Muscle layer of duodenum (tissue), 2 donors: ENCODE measurements at regions not wholly inside any gene's neighbourhood (a gene's known extent, or its start where the extent isn't known, plus 50 kb on each side); places are given as distances from the start of the nearest gene placed in this dataset.

Experiments
- H3K27ac ChIP-seq: one replicate; pipeline ENCODE4 v1.7.0; 2013; ENCODE audit warnings: mild to moderate bottlenecking, low read length
- H3K27me3 ChIP-seq: one replicate; pipeline ENCODE4 v1.7.0; 2013; ENCODE audit warnings: low read depth, mild to moderate bottlenecking, control low read depth, low read length
- H3K36me3 ChIP-seq, 2 donors: one replicate each; pipeline ENCODE4 v1.7.0; 2013; ENCODE audit warnings: low read length in 2 of 2, control low read depth in 1 of 2, mild to moderate bottlenecking in 1 of 2; ENCODE audit not compliant: insufficient read depth in 2 of 2, control insufficient read depth in 1 of 2
- H3K4me1 ChIP-seq, 2 donors: one replicate each; pipeline ENCODE4 v1.7.0; 2013; ENCODE audit warnings: low read length in 2 of 2, mild to moderate bottlenecking in 2 of 2, control low read depth in 1 of 2, moderate library complexity in 1 of 2; ENCODE audit not compliant: insufficient read depth in 2 of 2, control insufficient read depth in 1 of 2
- H3K4me3 ChIP-seq, 2 donors: one replicate each; pipeline ENCODE4 v1.7.0; 2013; ENCODE audit warnings: low read length in 2 of 2, low read depth in 1 of 2, mild to moderate bottlenecking in 1 of 2
- H3K9me3 ChIP-seq, 2 donors: one replicate each; pipeline ENCODE4 v1.7.0; 2013; ENCODE audit warnings: low read length in 2 of 2, control low read depth in 1 of 2, mild to moderate bottlenecking in 1 of 2; ENCODE audit not compliant: control insufficient read depth in 1 of 2
- donor health status: healthy.

DNA sequence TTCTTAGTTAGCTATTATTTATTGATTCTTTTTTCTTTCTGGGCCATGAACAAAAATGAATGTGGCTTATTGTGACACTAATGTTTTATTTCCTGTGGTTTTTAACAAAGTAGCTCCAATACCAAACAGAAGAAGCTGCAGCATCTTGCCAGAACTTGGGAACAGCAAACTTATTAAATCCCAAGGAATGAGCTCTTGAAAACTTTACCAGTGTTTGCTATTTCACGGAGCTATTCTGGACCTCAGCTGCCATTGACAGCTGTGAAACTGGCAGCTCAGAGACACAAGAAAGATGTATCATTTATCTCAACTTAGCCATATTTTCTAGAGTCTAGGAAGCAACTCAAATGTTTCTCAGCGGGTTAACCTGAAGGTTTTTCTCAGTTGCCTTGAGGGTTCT is 91.0 kb upstream of the NEUROD1 start:
- no peaks in the 10 kb centered on the region for H3K27me3 ChIP-seq
- no peak overlapping the region for H3K4me3 ChIP-seq
- no peaks in the 10 kb centered on the region for H3K9me3 ChIP-seq
- H3K27ac ChIP-seq, result no peak overlapping the region
- no peaks in the 10 kb centered on the region for H3K36me3 ChIP-seq
- H3K4me1 ChIP-seq, result no peaks in the 10 kb centered on the region

DNA sequence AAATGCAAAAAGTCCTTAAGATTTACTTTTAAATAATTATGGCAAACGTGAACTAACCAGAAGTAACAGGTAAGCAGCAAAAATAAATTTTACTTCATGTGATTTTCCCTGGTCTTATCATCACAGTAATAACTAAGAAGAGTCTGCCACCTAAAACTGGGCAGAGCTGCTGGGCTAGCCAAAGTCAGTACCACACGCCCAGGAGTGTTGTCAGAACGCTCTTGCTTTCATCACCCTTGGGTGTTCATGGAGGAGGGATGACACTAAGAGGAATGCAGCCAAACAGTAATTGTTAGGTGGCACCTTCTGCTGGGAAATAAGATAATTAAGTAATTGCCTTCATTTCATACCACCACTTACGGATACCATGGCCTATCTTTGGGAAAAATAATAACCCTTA is 92.0 kb upstream of the NEUROD1 start:
- Histone ChIP-seq H3K36me3 (no peaks in the 10 kb centered on the region), H3K9me3 (no peaks in the 10 kb centered on the region), H3K27ac (no peak overlapping the region), H3K27me3 (no peaks in the 10 kb centered on the region), H3K4me1 (no peaks in the 10 kb centered on the region), H3K4me3 (no peak overlapping the region)

DNA sequence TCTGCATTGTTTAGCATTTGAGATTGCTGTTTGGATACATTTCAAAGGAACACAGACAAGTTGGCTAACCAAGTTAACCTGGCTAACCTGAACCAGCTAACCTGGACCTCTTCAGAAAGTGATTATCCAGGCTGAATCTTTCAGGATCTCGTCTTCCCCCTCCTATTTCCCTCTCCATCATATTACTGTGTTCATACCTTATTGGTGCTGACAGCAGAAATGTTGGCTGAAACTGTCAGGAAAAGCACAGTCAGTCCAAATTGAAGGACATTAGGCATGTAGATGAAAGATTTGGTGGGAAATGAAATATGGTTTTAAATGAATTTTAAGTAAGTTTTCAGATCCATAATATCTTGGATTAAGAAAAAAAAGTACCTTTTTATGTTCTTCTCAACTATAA is 92.5 kb upstream of the NEUROD1 start:
- Histone ChIP-seq H3K4me3 (no peak overlapping the region), H3K4me1 (no peaks in the 10 kb centered on the region), H3K27me3 (no peaks in the 10 kb centered on the region), H3K36me3 (no peaks in the 10 kb centered on the region), H3K9me3 (no peaks in the 10 kb centered on the region), H3K27ac (no peak overlapping the region)

DNA sequence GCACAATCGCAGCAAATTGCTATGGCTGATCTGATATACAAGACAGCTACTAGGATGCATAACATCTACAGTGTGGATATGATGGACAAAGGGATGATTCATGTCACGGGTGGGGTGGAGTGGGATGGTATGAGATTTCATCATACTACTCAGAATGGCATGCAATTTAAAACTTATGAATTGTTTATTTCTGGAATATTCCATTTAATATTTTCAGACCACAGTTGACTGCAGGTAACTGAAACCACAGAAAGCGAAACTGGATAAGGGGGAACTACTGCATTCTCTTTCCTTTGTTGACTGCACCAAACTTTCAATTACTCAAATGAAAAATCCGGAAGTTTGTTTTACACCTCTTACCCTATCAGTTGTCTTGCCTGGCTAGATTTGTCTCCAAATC is 94.4 kb upstream of the NEUROD1 start:
- Histone ChIP-seq H3K4me1 (peaks cover 8 to 12% of the 10 kb centered on the region in 2 donors), H3K9me3 (no peaks in the 10 kb centered on the region), H3K36me3 (no peaks in the 10 kb centered on the region), H3K27ac (no peak overlapping the region), H3K4me3 (no peak overlapping the region), H3K27me3 (no peaks in the 10 kb centered on the region)

DNA sequence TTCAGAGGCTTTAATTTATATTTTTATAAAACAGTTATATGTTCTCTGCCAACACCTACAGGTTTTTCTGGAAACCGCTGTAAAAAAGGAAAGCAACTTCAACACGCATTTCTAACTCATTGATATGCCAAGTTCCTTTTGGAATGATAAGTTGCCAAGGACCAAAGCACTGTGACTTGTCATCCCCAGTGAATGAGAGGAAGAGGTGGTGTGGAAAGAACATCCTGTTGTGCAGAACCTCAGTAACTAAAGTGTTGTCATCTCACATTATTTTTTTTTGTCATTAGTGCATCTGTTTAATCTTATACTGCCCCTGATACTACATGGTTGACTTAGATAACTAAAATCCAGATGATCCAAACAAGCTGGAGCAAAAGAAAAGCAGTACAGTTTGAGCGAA is 96.0 kb upstream of the NEUROD1 start:
- Histone ChIP-seq H3K4me3 (no peak overlapping the region), H3K27me3 (no peaks in the 10 kb centered on the region), H3K9me3 (no peaks in the 10 kb centered on the region), H3K4me1 (peaks cover 14 to 25% of the 10 kb centered on the region in 2 donors), H3K36me3 (no peaks in the 10 kb centered on the region), H3K27ac (no peak overlapping the region)

DNA sequence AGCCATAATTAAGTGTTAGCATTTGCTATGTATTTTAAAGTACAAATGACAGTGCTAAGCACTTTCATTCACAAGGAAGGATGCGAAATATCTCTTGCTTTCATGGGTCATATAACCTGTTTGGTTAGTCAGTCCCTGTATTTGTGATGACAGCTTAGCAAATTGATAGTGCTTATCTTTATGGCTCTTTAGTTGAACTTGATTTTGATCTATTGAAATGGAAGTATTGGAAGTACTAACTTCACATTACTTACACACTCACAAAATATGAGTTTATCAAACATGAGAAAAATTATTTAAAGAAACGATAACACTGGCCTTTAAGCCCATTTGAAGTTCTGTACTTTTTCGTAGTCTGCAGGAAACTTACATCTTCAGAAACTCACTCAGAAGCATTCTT is 97.4 kb upstream of the NEUROD1 start:
- H3K36me3 ChIP-seq, result no peaks in the 10 kb centered on the region
- H3K27ac ChIP-seq, result no peak overlapping the region
- peaks cover 14 to 25% of the 10 kb centered on the region in 2 donors for H3K4me1 ChIP-seq
- no peaks in the 10 kb centered on the region for H3K9me3 ChIP-seq
- H3K27me3 ChIP-seq, result no peaks in the 10 kb centered on the region
- no peak overlapping the region for H3K4me3 ChIP-seq

DNA sequence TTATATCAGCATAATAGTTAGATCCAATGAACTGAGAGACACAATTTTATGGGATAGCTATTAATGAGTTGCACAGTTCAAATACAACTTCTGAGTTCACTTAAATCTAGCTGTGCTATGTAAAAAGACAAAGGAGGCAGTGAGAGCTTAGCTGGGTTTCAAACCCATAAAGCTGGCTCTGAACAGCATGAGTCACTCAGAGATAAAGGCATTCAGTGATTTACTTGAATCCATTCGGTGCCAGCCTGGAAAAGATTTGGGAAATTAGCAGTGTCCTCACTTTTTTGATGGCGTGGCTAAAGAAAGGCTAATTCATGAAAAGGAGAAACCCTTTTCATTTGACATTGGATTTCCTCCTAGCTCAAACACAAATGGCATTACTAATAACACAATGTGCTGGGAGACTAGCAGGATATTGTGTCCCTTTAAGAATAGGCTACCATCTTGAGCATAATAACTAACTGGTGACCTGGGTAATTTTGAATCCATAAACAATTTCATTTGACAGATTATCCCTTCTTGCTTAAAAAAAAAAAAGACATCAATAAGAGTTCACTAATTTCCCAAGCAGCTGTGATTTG is 98.4 kb upstream of the NEUROD1 start:
- Histone ChIP-seq H3K9me3 (no peaks in the 10 kb centered on the region), H3K36me3 (no peaks in the 10 kb centered on the region), H3K4me3 (no peak overlapping the region), H3K27ac (peak overlapping the region; percentile 7), H3K4me1 (peaks cover 14 to 25% of the 10 kb centered on the region in 2 donors), H3K27me3 (no peaks in the 10 kb centered on the region)

DNA sequence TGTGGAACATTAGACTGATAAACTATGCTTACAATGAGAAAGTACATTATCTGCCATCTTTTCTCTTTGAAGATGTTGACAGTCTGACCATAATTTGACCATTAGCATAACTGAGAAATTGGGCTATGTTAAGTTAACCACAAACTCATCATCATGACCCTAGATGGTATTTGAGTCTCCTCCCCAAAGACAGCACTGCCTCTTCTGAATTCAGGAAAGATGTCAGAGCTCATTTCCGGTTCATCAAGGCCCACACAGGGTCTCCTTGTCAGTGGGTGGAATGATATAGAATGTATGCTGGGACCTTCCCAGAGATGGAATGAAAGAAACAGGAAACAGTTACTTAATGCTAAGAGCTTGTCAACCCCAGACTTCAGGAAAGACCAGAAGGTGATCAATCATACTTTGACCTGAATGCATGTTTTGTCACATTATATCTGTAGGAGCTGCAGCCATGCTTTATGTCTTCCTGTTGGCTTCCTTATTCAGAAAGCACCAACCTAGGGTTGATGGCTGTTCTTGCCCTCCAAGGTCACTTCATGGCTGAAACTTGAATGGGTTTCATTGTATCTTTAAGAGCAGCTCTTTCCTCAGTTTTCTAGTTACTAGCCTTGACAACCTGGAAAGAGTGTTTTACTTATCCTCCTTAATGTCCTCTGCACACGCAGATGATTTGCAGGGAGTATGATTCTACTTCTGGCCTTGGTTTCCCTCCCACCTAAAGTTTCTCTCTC is 99.1 kb upstream of the NEUROD1 start:
- H3K27ac ChIP-seq, result peak overlapping the region; percentile 7

DNA sequence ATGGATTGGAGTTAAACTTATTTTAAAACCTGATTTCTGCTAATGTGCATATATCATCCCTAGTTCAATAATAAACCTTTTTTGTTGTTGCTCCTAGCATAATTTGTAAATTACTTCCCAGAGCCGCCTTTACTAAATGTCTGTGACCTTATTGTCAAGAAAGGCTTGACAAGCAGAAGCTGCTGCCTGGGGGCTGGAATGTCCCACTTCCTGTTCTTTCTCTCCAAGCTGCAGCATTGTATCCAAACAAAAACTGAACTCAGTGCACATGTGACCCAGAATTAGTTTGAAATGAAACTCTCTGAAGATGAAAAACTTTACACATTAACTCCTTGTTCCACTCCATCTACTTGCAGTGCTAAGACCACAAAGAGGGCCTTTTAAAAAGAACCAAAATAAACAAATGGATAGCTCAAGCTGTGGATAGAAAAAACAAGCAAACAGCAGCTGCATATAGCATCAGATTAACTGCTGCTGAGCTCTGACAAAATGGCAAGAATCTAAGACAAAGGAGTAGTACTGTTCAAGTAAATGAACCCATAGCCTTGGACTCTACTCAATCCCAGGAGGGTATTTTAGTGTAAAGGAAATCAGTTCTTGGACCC is 99.8 kb upstream of the NEUROD1 start:
- Histone ChIP-seq H3K4me1 (peaks cover 14 to 25% of the 10 kb centered on the region in 2 donors), H3K27ac (peak overlapping the region; percentile 49), H3K4me3 (no peak overlapping the region), H3K36me3 (no peaks in the 10 kb centered on the region), H3K9me3 (no peaks in the 10 kb centered on the region), H3K27me3 (no peaks in the 10 kb centered on the region)

More for the DNA sequence above, 99.1 kb upstream of the NEUROD1 start:
- Histone ChIP-seq H3K36me3 (no peaks in the 10 kb centered on the region), H3K4me1 (peaks cover 14 to 25% of the 10 kb centered on the region in 2 donors), H3K9me3 (no peaks in the 10 kb centered on the region), H3K27me3 (no peaks in the 10 kb centered on the region), H3K4me3 (no peak overlapping the region)

DNA sequence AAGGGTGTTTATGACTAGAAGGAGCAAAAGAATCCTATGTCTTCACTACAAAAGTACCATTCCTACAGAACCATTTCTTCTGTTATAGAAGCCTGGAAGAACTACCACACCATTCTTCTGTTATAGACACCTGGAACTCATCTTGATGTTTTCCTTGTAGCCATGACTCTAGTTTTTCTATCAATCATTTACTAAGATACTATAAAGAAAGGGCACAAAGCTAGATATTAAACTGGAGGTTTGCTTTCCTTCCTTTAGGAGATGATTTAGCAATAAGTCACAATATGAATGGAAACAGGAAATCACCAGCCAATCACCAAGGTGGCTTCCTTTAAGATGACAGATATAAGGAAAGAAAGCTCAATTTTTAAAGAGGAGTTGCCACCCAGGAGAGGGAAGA is 100.3 kb upstream of the NEUROD1 start:
- peak overlapping the region; percentile 49 for H3K27ac ChIP-seq
- no peaks in the 10 kb centered on the region for H3K9me3 ChIP-seq
- H3K36me3 ChIP-seq, result no peaks in the 10 kb centered on the region
- H3K4me3 ChIP-seq, result no peak overlapping the region
- peaks cover 14 to 25% of the 10 kb centered on the region in 2 donors for H3K4me1 ChIP-seq
- no peaks in the 10 kb centered on the region for H3K27me3 ChIP-seq

DNA sequence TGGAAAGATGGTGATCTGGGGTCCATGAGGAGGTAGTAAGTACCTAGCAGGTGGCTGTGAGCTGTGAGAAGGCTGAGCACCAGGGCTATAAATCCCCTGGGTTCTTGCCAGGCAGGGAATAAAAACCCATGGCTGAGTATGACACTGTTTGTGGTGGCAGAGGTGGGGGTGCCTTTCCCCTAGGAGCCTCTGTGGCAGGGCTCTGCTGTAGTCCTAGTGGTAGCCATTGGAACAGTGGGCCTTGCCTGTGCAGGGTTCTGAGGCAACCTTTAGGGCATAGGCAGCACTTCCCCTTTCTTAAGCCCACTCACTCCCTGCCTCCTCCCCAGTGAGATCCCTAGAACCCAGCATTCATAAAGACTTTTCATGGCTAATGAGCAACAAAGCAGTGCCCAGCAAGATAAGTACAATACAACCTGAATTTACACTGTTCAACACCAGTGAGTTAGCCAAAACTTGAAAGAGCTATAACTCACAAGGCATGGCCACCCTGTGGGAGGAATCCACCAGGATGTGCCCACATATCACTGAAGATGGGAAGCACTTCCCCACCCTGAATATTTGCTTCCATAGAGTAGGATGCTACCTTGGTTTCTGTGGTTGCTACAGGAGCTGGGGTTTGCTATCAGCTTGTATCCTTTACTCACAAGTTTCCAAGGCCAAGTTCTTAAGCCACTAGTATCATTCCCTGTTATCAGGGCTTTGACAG is 100.9 kb upstream of the NEUROD1 start:
- Histone ChIP-seq H3K36me3 (no peaks in the 10 kb centered on the region), H3K4me3 (no peak overlapping the region), H3K27me3 (no peaks in the 10 kb centered on the region), H3K27ac (peak overlapping the region; percentile 42), H3K4me1 (peaks cover 14 to 25% of the 10 kb centered on the region in 2 donors), H3K9me3 (no peaks in the 10 kb centered on the region)
